HFF-Myc (cell line): ENCODE measurements at regions not wholly inside any gene's neighbourhood (a gene's known extent, or its start where the extent isn't known, plus 50 kb on each side); places are given as distances from the start of the nearest gene placed in this dataset.
A peak's percentile ranks its signal among the peaks of the same experiment; 100 is the strongest.
"Not testable (repeated sequence)": the region's sequence is repeated elsewhere in the genome, so short reads cannot be mapped to it uniquely, and the experiment has no call there.

Source experiments
- DNase-seq: peaks from one replicate; pipeline ENCODE4 v3.0.0-alpha.2; 2011; ENCODE audit warnings: low read depth; ENCODE audit errors: extremely low read depth
- H3K4me3 ChIP-seq: replicated peaks from 2 replicates; pipeline ENCODE4 v1.5.1; 2011; ENCODE audit warnings: low read depth, mild to moderate bottlenecking, control low read depth, low read length
- CTCF ChIP-seq: IDR thresholded peaks from 2 replicates; pipeline ENCODE4 v1.5.1; 2012; ENCODE audit warnings: mild to moderate bottlenecking, low read depth, low read length, control low read depth; ENCODE audit errors: missing control alignments

- not testable (repeated sequence) for DNase-seq, H3K4me3 ChIP-seq
Observed at GRCh38 chr1:95297906-95298305, 63.9 kb downstream of the RWDD3 start.

GRCh38 chr1:95301091-95301490 lies 67.1 kb downstream of the RWDD3 start:
- H3K4me3 ChIP-seq = no peak overlapping the region
- no peak for TF ChIP-seq CTCF
- DNase-seq = no peak

GRCh38 chr1:95301614-95302013 lies 67.6 kb downstream of the RWDD3 start:
- no peak overlapping the region for H3K4me3 ChIP-seq
- no peak for TF ChIP-seq CTCF
- DNase-seq = no peak

GRCh38 chr1:95304803-95305202 lies 70.8 kb downstream of the RWDD3 start:
- DNase-seq = no peak
- H3K4me3 ChIP-seq = no peak overlapping the region
- TF ChIP-seq CTCF = no peak

- H3K4me3 ChIP-seq = no peak overlapping the region
- no peak for DNase-seq
- TF ChIP-seq CTCF = no peak
Observed at GRCh38 chr1:95308276-95309030, 74.4 kb downstream of the RWDD3 start.

GRCh38 chr1:95309031-95309471 lies 75.0 kb downstream of the RWDD3 start:
- no peak overlapping the region for H3K4me3 ChIP-seq
- TF ChIP-seq CTCF = peak; percentile 37
- DNase-seq = no peak

GRCh38 chr1:95311014-95311413 lies 77.0 kb downstream of the RWDD3 start:
- H3K4me3 ChIP-seq = no peak overlapping the region
- no peak for TF ChIP-seq CTCF
- DNase-seq = no peak
